ENCODE measurements at regions not wholly inside any gene's neighbourhood (a gene's known extent, or its start where the extent isn't known, plus 50 kb on each side); places are given as distances from the start of the nearest gene placed in this dataset.

DNA sequence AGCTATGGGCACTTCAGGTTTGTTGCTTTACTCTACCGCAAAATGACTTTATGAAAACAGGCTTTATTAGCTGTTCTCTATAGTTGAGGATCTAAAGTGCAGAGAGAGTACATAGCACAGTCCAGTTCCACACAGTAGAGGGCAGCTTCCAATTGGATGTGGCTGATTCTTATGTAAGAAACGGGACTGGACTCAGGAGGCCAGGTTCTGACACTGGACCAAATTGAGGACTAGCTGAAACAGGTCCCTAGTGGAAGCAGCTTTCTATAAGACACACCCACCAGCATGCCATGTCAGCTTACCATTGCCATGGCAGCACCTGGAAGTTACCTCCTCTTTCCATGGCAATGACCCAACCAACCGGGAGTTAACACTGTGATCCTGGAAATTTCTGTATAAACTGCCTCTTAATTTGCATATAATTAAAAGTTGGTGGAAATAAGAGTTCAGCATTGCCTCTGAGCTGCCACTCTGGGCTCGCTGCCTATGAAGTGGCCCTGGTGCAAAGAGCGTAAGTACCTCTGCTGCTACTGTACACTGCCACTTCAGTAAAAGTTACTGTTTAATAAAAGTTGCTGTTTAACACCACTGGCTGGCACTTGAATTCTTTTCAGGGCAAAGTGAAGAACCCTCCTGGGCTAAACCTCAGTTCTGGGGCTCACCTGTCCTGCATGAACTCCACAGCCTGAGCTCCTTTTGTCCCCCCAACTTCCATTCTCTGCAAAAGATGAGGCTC, 211.9 kb upstream of the SLC10A2 start:
- TF ChIP-seq, protein P1, sequence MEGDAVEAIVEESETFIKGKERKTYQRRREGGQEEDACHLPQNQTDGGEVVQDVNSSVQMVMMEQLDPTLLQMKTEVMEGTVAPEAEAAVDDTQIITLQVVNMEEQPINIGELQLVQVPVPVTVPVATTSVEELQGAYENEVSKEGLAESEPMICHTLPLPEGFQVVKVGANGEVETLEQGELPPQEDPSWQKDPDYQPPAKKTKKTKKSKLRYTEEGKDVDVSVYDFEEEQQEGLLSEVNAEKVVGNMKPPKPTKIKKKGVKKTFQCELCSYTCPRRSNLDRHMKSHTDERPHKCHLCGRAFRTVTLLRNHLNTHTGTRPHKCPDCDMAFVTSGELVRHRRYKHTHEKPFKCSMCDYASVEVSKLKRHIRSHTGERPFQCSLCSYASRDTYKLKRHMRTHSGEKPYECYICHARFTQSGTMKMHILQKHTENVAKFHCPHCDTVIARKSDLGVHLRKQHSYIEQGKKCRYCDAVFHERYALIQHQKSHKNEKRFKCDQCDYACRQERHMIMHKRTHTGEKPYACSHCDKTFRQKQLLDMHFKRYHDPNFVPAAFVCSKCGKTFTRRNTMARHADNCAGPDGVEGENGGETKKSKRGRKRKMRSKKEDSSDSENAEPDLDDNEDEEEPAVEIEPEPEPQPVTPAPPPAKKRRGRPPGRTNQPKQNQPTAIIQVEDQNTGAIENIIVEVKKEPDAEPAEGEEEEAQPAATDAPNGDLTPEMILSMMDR (IDR thresholded peaks at IDR 0.05; ENCODE audit: poor library complexity): no peak
- TF ChIP-seq EZH2 (IDR thresholded peaks at IDR 0.05; ENCODE audit: borderline replicate concordance) (no peak), EZH2phosphoT487 (IDR thresholded peaks at IDR 0.05; ENCODE audit: low read depth, severe bottlenecking, unreplicated experiment) (no peak)

Measured in hepatocyte (in vitro differentiated cells).